Activated CD4-positive, alpha-beta T cell treated with anti-CD3 and anti-CD28 coated beads, Interleukin-2, amount 50 U/mL, for 4 hours (primary cell): ENCODE measurements at regions not wholly inside any gene's neighbourhood (a gene's known extent, or its start where the extent isn't known, plus 50 kb on each side); places are given as distances from the start of the nearest gene placed in this dataset.
"Not testable (repeated sequence)": the region's sequence is repeated elsewhere in the genome, so short reads cannot be mapped to it uniquely, and the experiment has no call there.

Experiments
- DNase-seq, 2 experiments: peaks; one replicate each; pipeline ENCODE4 v3.0.0-alpha.2; 2020

- no peak for DNase-seq
Observed at GRCh38 chr9:31683116-31683515, 701.3 kb upstream of the ACO1 start.

DNA sequence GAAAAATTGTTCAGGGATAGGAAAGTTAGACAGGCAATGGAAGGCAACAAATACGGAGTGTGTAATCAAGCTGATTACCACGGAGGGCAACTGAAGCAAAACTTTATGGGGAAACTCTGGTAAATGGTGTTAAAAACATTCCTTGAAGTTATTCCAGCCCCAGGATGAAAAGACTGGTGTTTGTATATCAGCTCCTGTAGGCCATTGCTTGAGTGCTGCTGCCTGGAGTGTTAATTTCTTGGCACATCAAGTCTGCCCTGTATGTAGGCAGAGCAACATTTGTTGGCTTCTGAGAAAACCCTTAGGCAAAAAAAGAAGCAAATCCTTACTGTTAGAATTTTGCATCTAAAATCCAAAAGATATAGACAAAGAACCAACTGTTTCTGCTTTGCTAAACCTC, 686.5 kb upstream of the ACO1 start:
- no peak for DNase-seq

DNA sequence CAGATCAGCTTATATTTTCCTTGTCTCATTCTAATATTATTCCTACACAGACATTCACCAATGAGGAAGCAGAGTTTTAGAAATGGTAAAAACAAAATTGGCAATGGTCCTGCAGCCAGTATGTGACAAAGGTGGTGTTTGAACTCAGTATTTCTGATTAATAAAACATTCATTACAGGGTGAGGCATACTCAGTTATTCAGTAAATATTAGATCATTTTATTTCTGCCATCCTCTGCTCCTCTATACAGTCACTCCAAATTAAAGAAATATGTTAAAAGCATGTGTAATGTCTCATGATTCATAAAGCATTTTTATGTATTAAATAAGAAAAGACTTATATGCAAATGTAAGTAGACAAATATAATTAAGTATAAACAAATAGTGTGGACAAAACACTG, 684.6 kb upstream of the ACO1 start:
- no peak for DNase-seq

DNA sequence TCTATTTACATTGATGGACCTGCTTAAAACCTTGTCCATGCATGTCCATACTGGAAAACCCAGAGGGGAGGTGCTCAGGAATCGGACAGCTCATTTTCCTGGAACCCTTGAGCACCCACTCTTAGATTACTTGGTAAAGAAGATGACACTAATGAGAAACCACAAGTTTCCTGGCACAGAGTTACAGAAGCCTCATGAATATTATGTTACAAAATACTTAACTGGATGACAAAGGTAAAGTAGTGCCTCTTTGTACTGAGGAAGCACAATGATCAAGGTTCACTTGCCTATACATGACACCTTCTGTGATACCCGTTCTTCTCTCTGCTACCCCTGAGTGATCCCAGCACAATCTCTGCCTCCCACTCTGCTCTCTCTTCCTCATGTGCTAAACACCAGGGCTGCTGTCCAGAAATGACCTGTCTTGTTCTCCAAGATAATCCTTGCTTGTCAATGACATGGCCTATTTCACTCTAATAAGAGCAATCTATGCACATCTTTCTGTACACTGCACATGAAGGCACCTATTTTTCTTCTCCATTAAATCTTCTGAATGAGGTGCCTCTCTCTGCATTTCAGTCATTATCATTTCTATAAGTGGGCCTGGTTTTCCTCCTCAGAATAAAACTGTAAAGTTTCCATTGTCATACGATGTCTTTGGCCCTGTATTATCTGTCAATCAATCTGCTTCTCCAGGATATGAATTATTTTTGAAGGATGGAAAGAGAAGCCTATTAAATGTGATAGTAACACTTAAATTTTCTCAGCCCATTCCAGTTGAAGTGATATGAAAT, 684.0 kb upstream of the ACO1 start:
- DNase-seq: no peak

DNA sequence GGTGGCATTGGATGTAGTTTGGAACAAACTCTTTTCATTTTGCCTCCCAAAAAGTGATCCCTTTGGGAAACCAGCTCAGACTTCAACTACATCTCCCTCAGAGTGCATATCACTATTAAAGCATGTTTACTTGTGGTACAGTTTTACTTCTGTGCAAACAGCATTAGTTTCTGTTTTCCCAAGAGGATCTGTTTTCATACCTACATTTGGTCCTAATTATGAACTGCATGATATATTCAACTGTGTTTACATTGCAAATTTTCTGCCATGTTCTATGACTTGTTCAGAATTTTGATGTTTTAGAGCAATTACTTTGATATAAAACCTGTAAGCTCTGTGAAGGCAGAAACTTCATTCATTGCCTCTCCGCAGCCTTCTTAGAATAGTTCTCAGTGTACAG, 681.5 kb upstream of the ACO1 start:
- DNase-seq: no peak

DNA sequence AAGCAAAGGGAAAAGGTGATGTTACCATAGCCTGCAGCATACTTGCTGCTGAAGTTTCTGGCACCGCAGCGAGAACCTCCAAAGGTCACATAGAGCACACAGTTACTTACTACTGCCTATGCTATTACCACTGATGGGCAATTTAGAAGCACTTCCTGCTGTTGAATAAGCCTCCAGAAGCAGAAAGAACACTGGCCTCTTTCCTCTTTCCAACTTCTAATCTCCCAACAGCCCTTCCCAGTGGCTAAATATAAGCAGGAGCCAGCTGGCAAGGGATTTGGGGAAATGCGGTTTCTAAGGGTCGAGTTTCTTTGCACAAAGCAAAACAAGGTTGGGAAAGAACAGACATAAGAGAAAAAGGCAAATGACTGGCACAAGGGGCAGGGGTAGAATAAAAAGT, 669.2 kb upstream of the ACO1 start:
- DNase-seq: no peak

- DNase-seq: no peak
Observed at GRCh38 chr9:31719262-31719661, 665.2 kb upstream of the ACO1 start.

DNA sequence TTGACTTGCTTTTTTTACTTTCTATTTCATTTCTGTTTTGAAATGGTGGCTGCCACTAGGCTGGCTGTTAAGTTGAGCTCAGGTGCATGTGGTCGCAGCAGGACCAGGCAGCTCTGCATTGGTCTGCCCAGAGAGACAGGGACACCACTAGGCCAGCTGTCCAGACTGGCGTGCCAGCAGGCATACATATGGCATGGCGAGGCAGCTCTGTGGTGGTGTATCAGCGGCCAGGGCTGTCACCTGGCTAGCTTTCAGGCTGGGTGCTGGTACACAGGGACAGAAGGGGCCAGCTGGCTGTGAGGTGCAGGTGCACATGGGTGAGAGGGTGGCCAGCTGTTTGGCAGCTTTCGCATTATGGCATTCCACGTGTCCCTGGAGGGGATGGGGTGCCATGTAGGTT, 654.0 kb upstream of the ACO1 start:
- DNase-seq: no peak

- no peak for DNase-seq
Observed at GRCh38 chr9:31733166-31733565, 651.3 kb upstream of the ACO1 start.

DNA sequence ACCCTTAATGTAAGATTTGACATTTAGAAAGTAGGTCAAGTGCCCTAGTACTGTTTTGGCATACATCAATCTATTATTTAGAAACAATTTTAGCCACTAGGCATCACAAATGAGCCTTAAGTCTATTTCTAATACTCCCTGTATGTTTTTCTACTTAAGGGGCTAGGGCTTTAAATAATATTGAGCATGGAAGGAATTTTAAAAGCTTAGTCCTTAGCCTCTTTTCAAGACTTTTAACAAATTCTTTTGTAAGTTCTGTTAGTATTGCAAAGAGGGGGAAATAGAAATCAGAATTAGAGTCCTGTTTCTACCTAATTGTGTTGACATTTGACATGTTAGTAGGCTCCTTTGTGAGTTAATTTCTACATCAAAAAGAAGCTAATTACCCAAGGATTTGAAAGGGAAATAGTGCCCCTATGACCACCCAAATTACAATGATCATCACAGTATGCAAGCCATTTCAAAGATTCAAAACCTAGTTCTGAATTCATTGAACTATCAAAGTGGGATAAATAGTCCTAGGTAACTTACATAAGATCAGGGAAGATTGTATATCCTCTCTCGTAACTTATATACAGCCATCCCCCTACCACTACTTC, 647.8 kb upstream of the ACO1 start:
- DNase-seq: no peak

GRCh38 chr9:31740705-31741104, 643.7 kb upstream of the ACO1 start:
- no peak for DNase-seq

GRCh38 chr9:31744589-31744988, 639.9 kb upstream of the ACO1 start:
- no peak for DNase-seq

DNA sequence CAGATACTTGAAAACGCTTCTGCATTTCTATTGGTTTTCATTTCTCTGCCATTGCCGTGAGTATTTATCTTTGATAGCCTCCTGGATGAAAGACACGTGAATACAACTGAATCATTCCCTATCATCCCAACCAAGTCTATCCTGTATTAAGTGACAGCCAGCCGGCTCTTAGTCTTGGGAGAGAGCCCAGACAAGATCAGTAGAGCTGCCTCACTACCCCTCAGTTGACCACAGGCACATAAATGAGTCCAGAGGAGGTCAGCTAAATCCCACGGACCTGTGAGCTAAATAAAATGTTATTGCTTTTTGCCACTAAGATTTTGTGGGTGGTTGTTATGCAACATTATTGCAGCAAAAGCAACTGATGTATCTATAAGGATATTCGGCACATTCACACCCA, 639.0 kb upstream of the ACO1 start:
- no peak for DNase-seq

DNA sequence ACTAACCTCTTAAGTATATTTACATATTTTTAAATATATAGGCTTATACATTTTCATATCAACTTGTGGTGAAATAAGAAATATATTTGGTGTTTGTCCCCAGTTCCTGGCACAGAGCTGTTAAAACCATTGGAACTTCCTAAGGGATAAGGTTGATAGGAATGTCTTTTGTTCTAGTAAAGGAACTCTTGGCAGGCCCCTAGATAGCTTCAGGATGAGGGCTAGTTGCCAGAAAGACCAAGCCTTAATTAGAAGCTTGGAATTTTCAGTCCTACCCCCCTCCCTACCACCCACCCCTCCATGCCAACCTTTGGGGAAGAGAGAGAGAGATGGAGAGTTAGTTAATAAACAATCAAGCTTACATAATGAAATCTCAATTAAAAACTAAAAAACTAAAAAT, 638.6 kb upstream of the ACO1 start:
- DNase-seq: no peak

GRCh38 chr9:31753756-31754155, 630.7 kb upstream of the ACO1 start:
- DNase-seq: no peak

GRCh38 chr9:31759703-31760102, 624.7 kb upstream of the ACO1 start:
- no peak for DNase-seq

- DNase-seq: not testable (repeated sequence)
Observed at GRCh38 chr9:31774021-31774420, 610.4 kb upstream of the ACO1 start.

DNA sequence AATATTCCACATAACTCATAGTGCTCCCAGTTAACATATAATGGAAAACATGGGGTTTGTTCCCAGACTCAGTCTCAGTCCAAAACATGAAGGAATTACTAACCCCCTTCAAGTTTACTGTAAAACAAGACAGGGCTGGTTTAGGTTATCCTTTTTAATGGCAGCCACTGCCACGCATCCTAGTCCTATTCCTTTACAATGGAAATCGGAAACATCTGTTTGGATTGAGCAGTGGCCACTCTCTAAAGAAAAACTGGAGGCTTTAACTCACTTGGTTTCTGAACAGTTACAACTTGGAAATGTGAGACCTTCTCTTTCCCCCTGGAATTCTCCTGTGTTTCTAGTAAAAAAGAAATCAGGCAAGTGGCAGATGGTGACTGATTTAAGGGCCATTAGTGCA, 609.9 kb upstream of the ACO1 start:
- no peak for DNase-seq

DNA sequence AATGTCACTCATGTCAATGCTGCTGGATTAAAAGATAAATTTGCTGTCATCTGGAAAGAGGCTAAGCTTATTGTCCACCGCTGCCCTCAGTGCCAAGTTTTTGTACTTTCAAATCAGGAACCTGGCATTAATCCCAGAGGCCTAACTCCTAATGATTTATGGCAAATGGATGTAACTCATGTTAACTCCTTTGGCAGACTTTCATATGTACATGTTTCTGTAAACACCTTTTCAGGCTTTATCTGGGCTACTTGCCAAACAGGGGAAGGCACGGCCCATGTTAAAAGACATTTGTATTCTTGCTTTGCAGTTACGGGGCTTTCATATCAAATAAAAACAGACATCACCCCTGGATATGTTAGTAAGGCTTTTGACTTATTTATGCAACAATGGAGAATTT, 608.0 kb upstream of the ACO1 start:
- DNase-seq: no peak

GRCh38 chr9:31783491-31783890, 601.0 kb upstream of the ACO1 start:
- DNase-seq: no peak

DNA sequence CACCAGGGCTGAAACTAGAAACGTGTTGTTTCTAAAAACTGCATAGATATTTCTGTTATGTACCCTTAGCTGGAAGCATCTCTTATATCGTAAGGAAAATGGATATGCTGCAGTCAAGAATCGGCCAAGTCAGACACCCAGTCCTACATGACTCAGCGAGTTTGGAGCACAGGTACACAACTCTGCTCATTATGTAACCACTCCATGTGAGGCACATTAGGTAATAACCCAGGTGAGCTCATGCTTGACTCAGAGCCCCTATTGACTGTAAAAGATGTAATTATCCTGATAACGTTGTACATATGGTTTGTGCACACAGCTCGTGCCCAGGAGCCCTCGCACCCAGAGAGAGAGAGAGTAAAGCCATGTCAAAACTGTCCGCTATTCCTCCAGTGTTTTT, 593.7 kb upstream of the ACO1 start:
- DNase-seq: no peak

DNA sequence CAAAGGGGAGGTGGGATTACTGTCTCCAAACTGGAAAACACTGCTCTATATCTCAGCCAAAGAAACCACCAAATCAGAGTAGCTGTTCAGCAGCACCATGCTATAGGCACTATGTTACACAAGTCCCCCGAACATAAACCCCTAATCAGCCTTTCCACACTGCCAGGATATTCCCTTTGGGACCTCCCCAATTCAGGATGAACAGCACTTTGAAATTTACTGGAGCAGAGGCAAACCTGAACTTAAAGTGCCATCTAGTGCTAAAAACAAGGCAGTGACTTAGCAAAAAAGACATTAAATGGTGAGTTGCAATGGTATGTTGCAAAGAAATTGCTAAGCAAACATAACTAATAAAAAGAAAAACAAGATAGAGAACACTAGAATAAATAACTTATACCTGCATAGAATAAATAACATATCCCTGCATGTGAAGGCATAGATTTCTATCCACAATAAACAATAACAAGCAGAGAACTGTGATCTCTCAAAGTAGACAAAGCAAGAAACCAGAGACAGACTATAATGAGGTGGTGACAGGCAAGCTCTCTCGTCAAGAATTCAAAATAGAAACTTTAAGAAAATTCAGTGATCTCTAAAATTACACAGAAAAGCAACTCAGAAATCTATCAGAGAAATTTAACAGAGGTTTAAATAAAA, 584.4 kb upstream of the ACO1 start:
- no peak for DNase-seq

GRCh38 chr9:31807574-31808256, 576.7 kb upstream of the ACO1 start:
- no peak for DNase-seq

DNA sequence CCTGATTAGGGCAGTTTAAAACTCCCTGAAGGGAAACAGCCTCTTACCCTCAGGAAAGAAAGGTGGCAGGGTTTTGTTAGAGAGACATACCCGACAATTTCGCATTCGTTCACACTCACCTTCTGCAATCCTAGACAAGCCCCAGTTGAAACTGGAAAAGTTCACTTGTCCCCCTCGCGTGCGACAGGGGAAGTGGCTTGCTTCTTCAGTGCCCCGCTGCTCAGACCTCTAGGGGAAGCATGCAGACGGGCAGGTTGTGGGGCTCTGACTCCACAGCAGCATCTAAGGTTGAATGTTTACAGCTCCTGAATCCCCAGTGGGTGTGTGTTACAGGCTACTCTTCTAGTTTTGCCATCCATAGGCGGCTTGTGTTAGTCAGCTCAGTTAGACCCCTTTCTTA, 575.7 kb upstream of the ACO1 start:
- no peak for DNase-seq
